A549 (cell line): ENCODE measurements at regions not wholly inside any gene's neighbourhood (a gene's known extent, or its start where the extent isn't known, plus 50 kb on each side); places are given as distances from the start of the nearest gene placed in this dataset.
"Not testable (repeated sequence)": the region's sequence is repeated elsewhere in the genome, so short reads cannot be mapped to it uniquely, and the experiment has no call there.

Source experiments
- ATAC-seq, 2 experiments: fragments of 200-7000 bp in 1 of 2; fragments of >200 bp in 1 of 2; cut with Nextera tagmentation in 1 of 2; cut with Tn5 transposase in 1 of 2; 3 replicates each; pipeline versions ENCODE4 v1.8.0 to v1.9.1; 2018 to 2020; ENCODE audit warnings: mild to moderate bottlenecking in 1 of 2, moderate library complexity in 1 of 2
- CTCF ChIA-PET: fragments of 300-600 bp; sonication (Branson Sonifier 250); formaldehyde crosslinking; extraction: SDS; loops from one replicate; lab custom pipeline; 2021; ENCODE audit warnings: antibody characterized with exemption, inconsistent platforms; lab: Yijun Ruan, JAX
- POLR2A ChIA-PET: fragments of 350-600 bp; formaldehyde crosslinking; extraction: SDS; loops from one replicate; lab custom pipeline; 2021; ENCODE audit warnings: antibody characterized with exemption, inconsistent platforms; lab: Yijun Ruan, JAX
- DNase-seq, 2 experiments: peaks; one replicate each; pipeline versions ENCODE4 v3.0.0 to v3.0.0-alpha.2; 2011 to 2016; ENCODE audit warnings: low read depth in 1 of 2, low spot score in 1 of 2
- FAIRE-seq: peaks from 2 replicates; lab custom pipeline; 2011; peaks lifted over from hg19 to GRCh38; lab: Jason Lieb, UNC
- H3K27ac ChIP-seq, 2 experiments: fragments of >200 bp; sonication (Bioruptor Twin); formaldehyde crosslinking; 3 replicates each; pipeline ENCODE4 v1.5.1; 2016 to 2017
- H3K4me1 ChIP-seq: fragments of >200 bp; sonication (Bioruptor Twin); formaldehyde crosslinking; 3 replicates; pipeline ENCODE4 v1.6.1; 2016
- H3K4me2 ChIP-seq: fragments of >200 bp; sonication (Bioruptor Twin); formaldehyde crosslinking; 3 replicates; pipeline ENCODE4 v1.6.1; 2016
- H3K4me3 ChIP-seq: fragments of >200 bp; sonication (Bioruptor Twin); formaldehyde crosslinking; 3 replicates; pipeline ENCODE4 v1.5.1; 2016
- H3K9me3 ChIP-seq: fragments of >200 bp; sonication (Bioruptor Twin); formaldehyde crosslinking; 3 replicates; pipeline ENCODE4 v1.6.1; 2016
- ELK1 ChIP-seq: fragments of 150-350 bp; IDR thresholded peaks from 2 replicates; pipeline ENCODE4 v1.6.1; 2014; ENCODE audit warnings: low read depth, mild to moderate bottlenecking, low read length
- FOSL2 ChIP-seq, 2 experiments: fragments of 450-650 bp in 1 of 2; fragments of >200 bp in 1 of 2; sonication (Bioruptor Twin) in 1 of 2; formaldehyde crosslinking; IDR thresholded peaks; 2 replicates each; pipeline versions ENCODE4 v1.5.0 to v1.6.1; 2016 to 2020; ENCODE audit warnings: mild to moderate bottlenecking in 1 of 2, moderate library complexity in 1 of 2
- HEYL ChIP-seq: fragments of 250-450 bp; sonication (Bioruptor Pico); IDR thresholded peaks from 2 replicates; pipeline ENCODE4 v1.8.0; 2021; ENCODE audit warnings: mild to moderate bottlenecking, moderate library complexity
- HOXB5 ChIP-seq: fragments of 250-450 bp; sonication (Bioruptor Pico); IDR thresholded peaks from 2 replicates; pipeline ENCODE4 v1.5.0; 2020; ENCODE audit warnings: mild to moderate bottlenecking, moderate library complexity
- JUN ChIP-seq, 2 experiments: fragments of >200 bp; sonication (Bioruptor Twin); formaldehyde crosslinking; IDR thresholded peaks; 2 replicates in 1 of 2; 3 replicates in 1 of 2; pipeline ENCODE4 v1.6.1; 2016 to 2017
- MYC ChIP-seq: IDR thresholded peaks from 2 replicates; pipeline ENCODE4 v1.6.1; 2012; ENCODE audit warnings: mild to moderate bottlenecking, inconsistent platforms, low read length, improper control_type of control experiment, borderline replicate concordance
- NFE2L2 ChIP-seq: fragments of 150-350 bp; conservative IDR thresholded peaks from 2 replicates; pipeline ENCODE4 v1.6.1; 2014; ENCODE audit warnings: low read length
- PHF8 ChIP-seq: fragments of 200-600 bp; sonication (generic); IDR thresholded peaks from 2 replicates; pipeline ENCODE4 v1.6.1; 2016; ENCODE audit warnings: low read depth, mild to moderate bottlenecking, antibody characterized with exemption, moderate library complexity, borderline replicate concordance
- POLR2AphosphoS2 ChIP-seq: conservative IDR thresholded peaks from 2 replicates; pipeline ENCODE4 v1.6.1; 2012; ENCODE audit warnings: low read length, improper control_type of control experiment, inconsistent platforms
- RAD21 ChIP-seq, 2 experiments: fragments of >200 bp in 1 of 2; sonication (Bioruptor Twin) in 1 of 2; formaldehyde crosslinking in 1 of 2; IDR thresholded peaks in 1 of 2; conservative IDR thresholded peaks in 1 of 2; 2 replicates in 1 of 2; 3 replicates in 1 of 2; pipeline ENCODE4 v1.6.1; 2012 to 2018; ENCODE audit warnings: inconsistent platforms in 1 of 2
- RARB ChIP-seq: fragments of 250-450 bp; sonication (Bioruptor Pico); IDR thresholded peaks from 2 replicates; pipeline ENCODE4 v1.8.0; 2021; ENCODE audit warnings: mild to moderate bottlenecking, moderate library complexity
- RFX5 ChIP-seq: fragments of 450-650 bp; IDR thresholded peaks from 2 replicates; pipeline ENCODE4 v1.7.1; 2014; ENCODE audit warnings: antibody characterized with exemption, mild to moderate bottlenecking, moderate library complexity
- SREBF2 ChIP-seq: fragments of 450-650 bp; IDR thresholded peaks from 2 replicates; pipeline ENCODE4 v1.6.1; 2014; ENCODE audit warnings: mild to moderate bottlenecking, moderate library complexity
- WGBS: methylation state at CpG from one replicate; pipeline ENCODE4 v1.1.6; 2017; ENCODE audit errors: missing lambda C conversion rate; 5-methylcytosine and 5-hydroxymethylcytosine counted together
- TF ChIP-seq, protein P1 (sequence below): fragments of 200-600 bp; sonication (generic); IDR thresholded peaks from 2 replicates; pipeline ENCODE4 v1.6.1; 2016; ENCODE audit warnings: antibody characterized with exemption, mild to moderate bottlenecking, moderate library complexity

DNA sequence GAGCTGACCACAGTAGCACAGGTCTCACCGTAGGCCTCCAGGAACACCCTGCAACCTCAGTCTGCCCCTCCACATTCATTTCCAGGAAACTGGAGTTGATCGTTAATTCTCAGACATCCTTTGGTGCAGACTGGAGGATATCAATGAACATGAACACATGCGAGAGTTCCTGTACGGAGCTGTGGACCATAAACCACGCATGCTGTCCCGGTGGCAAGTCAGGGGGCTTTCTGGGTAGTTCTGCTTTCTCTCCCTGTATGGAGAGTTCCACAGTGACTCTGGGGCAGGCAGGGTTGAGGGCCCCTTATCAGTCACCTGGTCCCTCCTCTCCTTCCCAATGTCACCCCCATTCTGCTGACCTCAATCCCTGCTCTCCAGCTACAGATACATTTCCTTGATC lies 55.5 kb upstream of the URI1 start:
- no peak for FAIRE-seq
- CTCF ChIA-PET, result interaction anchor here (0.8 to 5.0 kb wide), 5 partner anchors 9 to 464 kb away, joined by 3 to 45 read pairs (median 3); no protein-coding TSS in a partner anchor
- 88% methylated on average over 6 of the region's 6 CpGs for WGBS

GRCh38 chr19:29887442-29887855 lies 54.6 kb upstream of the URI1 start:
- no peak for DNase-seq
- no peak for FAIRE-seq
- Histone ChIP-seq H3K27ac (no peak overlapping the region), H3K9me3 (no peaks in the 10 kb centered on the region), H3K4me2 (no peak overlapping the region), H3K4me3 (no peak overlapping the region), H3K4me1 (no peaks in the 10 kb centered on the region)
- WGBS, result 0% methylated on average over 2 of the region's 2 CpGs
- ChIA-PET POLR2A (no interaction called here), CTCF (interaction anchor here (0.7 to 5.0 kb wide), 6 partner anchors 8 to 738 kb away, joined by 3 to 45 read pairs (median 4); no protein-coding TSS in a partner anchor)
- no peak for TF ChIP-seq JUN (IDR thresholded peaks at IDR 0.05)
- no peak for TF ChIP-seq HEYL
- ATAC-seq, result peak; percentile 45 to 76

More for the DNA sequence above, 55.5 kb upstream of the URI1 start:
- DNase-seq, result no peak
- TF ChIP-seq RFX5 (no peak), RARB (no peak)
- TF ChIP-seq, all 56 proteins: peak for 0
- no peak overlapping the region for H3K4me2 ChIP-seq
- ATAC-seq, result no peak
- H3K27ac ChIP-seq, result no peak overlapping the region
- POLR2A ChIA-PET, result interaction anchor here (0.7 kb wide), 1 partner anchor 142 kb away, joined by 5 read pairs; no protein-coding TSS in a partner anchor
- H3K9me3 ChIP-seq, result no peaks in the 10 kb centered on the region
- no peaks in the 10 kb centered on the region for H3K4me1 ChIP-seq
- no peak overlapping the region for H3K4me3 ChIP-seq

- H3K4me3 ChIP-seq, H3K9me3 ChIP-seq, H3K27ac ChIP-seq, POLR2A ChIA-PET, DNase-seq, FAIRE-seq, H3K4me1 ChIP-seq, ATAC-seq, H3K4me2 ChIP-seq: not testable (repeated sequence)
- 76% methylated on average over 3 of the region's 3 CpGs for WGBS
- CTCF ChIA-PET, result interaction anchor here (0.7 to 5.0 kb wide), 6 partner anchors 9 to 737 kb away, joined by 3 to 45 read pairs (median 4); no protein-coding TSS in a partner anchor
These were observed 54.0 kb upstream of the URI1 start for GRCh38 chr19:29888047-29888446.

DNA sequence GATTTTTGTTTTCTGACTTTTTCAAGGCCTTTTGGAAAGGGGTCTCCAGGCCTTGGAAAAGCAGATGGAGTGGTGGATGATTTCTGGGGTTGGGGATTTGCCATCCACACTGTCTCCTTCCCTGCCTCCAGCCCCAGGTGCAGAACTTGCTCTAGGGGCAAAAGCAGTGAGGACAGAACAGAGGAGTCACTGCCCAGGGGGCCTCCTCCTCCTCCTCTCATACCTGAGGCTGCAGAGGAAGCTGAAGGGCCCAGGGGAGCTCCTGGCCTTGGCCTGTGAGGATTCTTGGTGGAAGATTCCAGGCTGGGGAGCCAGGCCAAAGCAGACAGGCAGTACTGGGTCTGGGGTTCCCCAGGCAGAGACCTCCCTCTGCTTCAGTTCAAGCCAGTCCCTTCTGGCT lies 52.3 kb upstream of the URI1 start:
- Histone ChIP-seq H3K4me1 (no peaks in the 10 kb centered on the region), H3K9me3 (no peaks in the 10 kb centered on the region), H3K27ac (no peak overlapping the region), H3K4me3 (no peak overlapping the region), H3K4me2 (no peak overlapping the region)
- ATAC-seq (no peak), FAIRE-seq (no peak), DNase-seq (no peak)
- no peak for TF ChIP-seq HOXB5
- TF ChIP-seq RAD21 (conservative IDR thresholded peaks at IDR 0.05 in 1 of 2, IDR thresholded peaks at IDR 0.05 in 1 of 2), result no peak
- no peak for TF ChIP-seq FOSL2 (IDR thresholded peaks at IDR 0.05)
- no peak for TF ChIP-seq FOSL2 (CRISPR knock-in tag; IDR thresholded peaks at IDR 0.05)
- TF ChIP-seq, protein P1, sequence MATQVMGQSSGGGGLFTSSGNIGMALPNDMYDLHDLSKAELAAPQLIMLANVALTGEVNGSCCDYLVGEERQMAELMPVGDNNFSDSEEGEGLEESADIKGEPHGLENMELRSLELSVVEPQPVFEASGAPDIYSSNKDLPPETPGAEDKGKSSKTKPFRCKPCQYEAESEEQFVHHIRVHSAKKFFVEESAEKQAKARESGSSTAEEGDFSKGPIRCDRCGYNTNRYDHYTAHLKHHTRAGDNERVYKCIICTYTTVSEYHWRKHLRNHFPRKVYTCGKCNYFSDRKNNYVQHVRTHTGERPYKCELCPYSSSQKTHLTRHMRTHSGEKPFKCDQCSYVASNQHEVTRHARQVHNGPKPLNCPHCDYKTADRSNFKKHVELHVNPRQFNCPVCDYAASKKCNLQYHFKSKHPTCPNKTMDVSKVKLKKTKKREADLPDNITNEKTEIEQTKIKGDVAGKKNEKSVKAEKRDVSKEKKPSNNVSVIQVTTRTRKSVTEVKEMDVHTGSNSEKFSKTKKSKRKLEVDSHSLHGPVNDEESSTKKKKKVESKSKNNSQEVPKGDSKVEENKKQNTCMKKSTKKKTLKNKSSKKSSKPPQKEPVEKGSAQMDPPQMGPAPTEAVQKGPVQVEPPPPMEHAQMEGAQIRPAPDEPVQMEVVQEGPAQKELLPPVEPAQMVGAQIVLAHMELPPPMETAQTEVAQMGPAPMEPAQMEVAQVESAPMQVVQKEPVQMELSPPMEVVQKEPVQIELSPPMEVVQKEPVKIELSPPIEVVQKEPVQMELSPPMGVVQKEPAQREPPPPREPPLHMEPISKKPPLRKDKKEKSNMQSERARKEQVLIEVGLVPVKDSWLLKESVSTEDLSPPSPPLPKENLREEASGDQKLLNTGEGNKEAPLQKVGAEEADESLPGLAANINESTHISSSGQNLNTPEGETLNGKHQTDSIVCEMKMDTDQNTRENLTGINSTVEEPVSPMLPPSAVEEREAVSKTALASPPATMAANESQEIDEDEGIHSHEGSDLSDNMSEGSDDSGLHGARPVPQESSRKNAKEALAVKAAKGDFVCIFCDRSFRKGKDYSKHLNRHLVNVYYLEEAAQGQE, result no peak
- no peak for TF ChIP-seq SREBF2
- no peak for TF ChIP-seq NFE2L2
- no peak for TF ChIP-seq POLR2AphosphoS2
- TF ChIP-seq PHF8, result no peak
- no peak for TF ChIP-seq HEYL
- TF ChIP-seq ELK1, result no peak
- no peak for TF ChIP-seq MYC
- POLR2A ChIA-PET, result no interaction called here
- CTCF ChIA-PET, result interaction anchor here (0.6 to 0.7 kb wide), 2 partner anchors 14 to 130 kb away, joined by 3 read pairs; no protein-coding TSS in a partner anchor
